HepG2 (cell line): ENCODE measurements at regions not wholly inside any gene's neighbourhood (a gene's known extent, or its start where the extent isn't known, plus 50 kb on each side); places are given as distances from the start of the nearest gene placed in this dataset.

Experiments used
- ATAC-seq: fragments of 200-7000 bp; cut with Tn5 transposase; 3 replicates; pipeline ENCODE4 v1.9.1; 2020; ENCODE audit warnings: mild to moderate bottlenecking, moderate library complexity
- BruUV-seq: library from RNA; stranded (reverse); fragments of 400-500 nt; replicated peaks from 2 replicates; lab custom pipeline; 2021; lab: Mats Ljungman, UMichigan
- CTCF ChIA-PET: fragments of 300-600 bp; formaldehyde crosslinking; extraction: SDS; loops from one replicate; lab custom pipeline; 2021; ENCODE audit warnings: low total read pairs, inconsistent platforms, low intra/inter-chr PET ratio; lab: Yijun Ruan, JAX
- POLR2A ChIA-PET: fragments of 350-600 bp; sonication (Branson Sonifier 250); formaldehyde crosslinking; loops from one replicate; lab custom pipeline; 2020; ENCODE audit warnings: antibody characterized with exemption, inconsistent platforms; lab: Yijun Ruan, JAX
- DNase-seq: peaks from one replicate; pipeline ENCODE4 v3.0.0-alpha.2; 2015; ENCODE audit warnings: low spot score
- FAIRE-seq: peaks from 3 replicates; lab custom pipeline; 2011; peaks lifted over from hg19 to GRCh38; lab: Jason Lieb, UNC
- H2AFZ ChIP-seq: one replicate; pipeline ENCODE4 v1.6.1; 2011; ENCODE audit warnings: low read length, inconsistent platforms
- H3K27ac ChIP-seq: fragments of 300-600 bp; 3 replicates; pipeline ENCODE4 v1.8.0; 2011; ENCODE audit warnings: mixed run types, mild to moderate bottlenecking, mixed read lengths, low read length, inconsistent platforms; ENCODE audit not compliant: insufficient read depth; ENCODE audit errors: extremely low read length
- H3K27me3 ChIP-seq, 2 experiments: fragments of 200-600 bp in 1 of 2; 2 replicates in 1 of 2; 3 replicates in 1 of 2; pipeline versions ENCODE4 v1.6.0 to v1.8.0; 2011; ENCODE audit warnings: low read length in 2 of 2, mild to moderate bottlenecking in 2 of 2, moderate library complexity in 2 of 2, inconsistent platforms in 1 of 2; ENCODE audit not compliant: insufficient read depth in 2 of 2, control insufficient read depth in 1 of 2
- H3K36me3 ChIP-seq, 2 experiments: fragments of 200-600 bp in 1 of 2; replicated peaks in 1 of 2; 2 replicates in 1 of 2; 3 replicates in 1 of 2; pipeline versions ENCODE4 v1.5.1 to v1.8.0; 2011; ENCODE audit warnings: low read length in 2 of 2, inconsistent platforms in 1 of 2; ENCODE audit not compliant: insufficient read depth in 2 of 2, control insufficient read depth in 1 of 2
- H3K4me1 ChIP-seq: 2 replicates; pipeline ENCODE4 v1.5.1; 2012; ENCODE audit warnings: low read length, inconsistent platforms; ENCODE audit not compliant: insufficient read depth
- H3K4me2 ChIP-seq: 2 replicates; pipeline ENCODE4 v1.6.0; 2011; ENCODE audit warnings: low read depth, low read length, inconsistent platforms
- H3K4me3 ChIP-seq, 3 experiments: fragments of 200-600 bp in 1 of 3; sonication (generic), shearing (Covaris generic) in 1 of 3; replicated peaks in 1 of 3; 2 replicates each; pipeline ENCODE4 v1.5.1; 2011 to 2016; ENCODE audit warnings: low read length in 3 of 3, inconsistent platforms in 2 of 3, low read depth in 2 of 3, mild to moderate bottlenecking in 2 of 3, control low read depth in 1 of 3, mixed read lengths in 1 of 3; ENCODE audit not compliant: insufficient read depth in 1 of 3
- H3K79me2 ChIP-seq: one replicate; pipeline ENCODE4 v1.6.1; 2011; ENCODE audit warnings: low read length, inconsistent platforms; ENCODE audit not compliant: insufficient read depth
- H3K9ac ChIP-seq: 2 replicates; pipeline ENCODE4 v1.6.0; 2011; ENCODE audit warnings: mild to moderate bottlenecking, low read depth, low read length, inconsistent platforms; ENCODE audit not compliant: insufficient read depth
- H3K9me3 ChIP-seq: 2 replicates; pipeline ENCODE4 v1.5.1; 2012; ENCODE audit warnings: mild to moderate bottlenecking, low read length
- H4K20me1 ChIP-seq: 2 replicates; pipeline ENCODE4 v1.6.0; 2011; ENCODE audit warnings: inconsistent platforms, mild to moderate bottlenecking, low read length, moderate library complexity; ENCODE audit not compliant: insufficient read depth
- AGO1 ChIP-seq: fragments of 200-400 bp; formaldehyde crosslinking; IDR thresholded peaks from 2 replicates; pipeline ENCODE4 v1.6.1; 2017; ENCODE audit warnings: mild to moderate bottlenecking, low read depth, low read length, moderate library complexity; ENCODE audit not compliant: poor library complexity, severe bottlenecking
- BHLHE40 ChIP-seq: IDR thresholded peaks from 2 replicates; pipeline ENCODE4 v1.6.1; 2011; ENCODE audit warnings: low read length, improper control_type of control experiment
- FOXM1 ChIP-seq: sonication (generic); formaldehyde crosslinking; IDR thresholded peaks from 2 replicates; pipeline ENCODE4 v1.5.0; 2020; ENCODE audit warnings: missing genetic modification reagents
- NCOA1 ChIP-seq: sonication (generic); formaldehyde crosslinking; IDR thresholded peaks from 2 replicates; pipeline ENCODE4 v1.9.0; 2021; ENCODE audit warnings: missing genetic modification reagents
- POGZ ChIP-seq: sonication (generic); formaldehyde crosslinking; IDR thresholded peaks from 2 replicates; pipeline ENCODE4 v1.4.0; 2020; ENCODE audit warnings: mild to moderate bottlenecking, missing genetic modification reagents
- ZFP36L1 ChIP-seq: sonication (generic); formaldehyde crosslinking; IDR thresholded peaks from 2 replicates; pipeline ENCODE4 v1.8.0; 2022; ENCODE audit warnings: mild to moderate bottlenecking, missing genetic modification reagents, moderate library complexity
- ZNF232 ChIP-seq: sonication (generic); formaldehyde crosslinking; IDR thresholded peaks from 2 replicates; pipeline ENCODE4 v1.4.0; 2020; ENCODE audit warnings: missing genetic modification reagents, borderline replicate concordance
- ZNF3 ChIP-seq: IDR thresholded peaks from 2 replicates; pipeline ENCODE4 v1.7.0; 2017; ENCODE audit warnings: inconsistent platforms
- WGBS: methylation state at CpG from one replicate; pipeline ENCODE4 v1.1.6; 2017; ENCODE audit warnings: low lambda C conversion rate; 5-methylcytosine and 5-hydroxymethylcytosine counted together
- in situ Hi-C: cut with HindIII; loops from 2 replicates; pipeline ENCODE4 v1.10.0; 2017; ENCODE audit warnings: low pct_unique_long_range_greater_than_20kb; ENCODE audit not compliant: extremely low pct_ligation_motif_present
- intact Hi-C: fragments of 100-400 bp; cut with micrococcal nuclease; formaldehyde crosslinking; loops from one replicate; pipeline ENCODE4 v1.10.0; 2022; ENCODE audit not compliant: unreplicated experiment
- TF ChIP-seq, protein P1 (sequence below): sonication (generic); formaldehyde crosslinking; IDR thresholded peaks from 2 replicates; pipeline ENCODE4 v1.5.1; 2020; ENCODE audit warnings: mild to moderate bottlenecking, missing genetic modification reagents

DNA sequence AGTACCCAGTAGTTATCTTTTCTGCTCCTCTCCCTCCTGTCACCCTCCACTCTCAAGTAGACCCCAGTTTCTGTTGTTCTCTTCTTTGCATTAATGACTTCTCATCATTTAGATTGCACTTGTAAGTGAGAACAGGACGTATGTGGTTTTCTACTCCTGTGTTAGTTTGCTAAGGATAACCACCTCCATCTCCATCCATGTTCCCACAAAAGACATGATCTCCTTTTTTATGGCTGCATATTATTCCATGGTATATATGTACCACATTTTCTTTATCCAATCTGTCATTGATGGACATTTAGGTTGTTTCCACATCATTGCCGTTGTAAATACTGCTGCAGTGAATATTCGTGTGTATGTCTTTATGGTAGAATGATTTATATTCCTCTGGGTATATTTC lies 1346.5 kb downstream of the MRPL39 start:
- Histone ChIP-seq H2AFZ (no peak overlapping the region), H3K9ac (no peak overlapping the region), H3K4me2 (no peak overlapping the region), H3K27me3 (no peaks in the 10 kb centered on the region), H3K36me3 (no peaks in the 10 kb centered on the region), H3K79me2 (no peaks in the 10 kb centered on the region), H4K20me1 (no peaks in the 10 kb centered on the region), H3K4me1 (no peaks in the 10 kb centered on the region), H3K4me3 (no peak overlapping the region), H3K9me3 (peaks cover 85% of the 10 kb centered on the region), H3K27ac (no peak overlapping the region)
- no peak for ATAC-seq
- in situ Hi-C loops (no loop called here), intact Hi-C loops (no loop called here)
- DNase-seq, result no peak
- 2% methylated on average over 3 of the region's 3 CpGs for WGBS
- ChIA-PET CTCF (no interaction called here), POLR2A (no interaction called here)
- BruUV-seq, result no TSS peak
- TF ChIP-seq POGZ (CRISPR knock-in tag) (no peak), ZFP36L1 (CRISPR knock-in tag) (no peak), BHLHE40 (no peak), ZNF232 (CRISPR knock-in tag) (no peak), NCOA1 (CRISPR knock-in tag) (no peak)
- FAIRE-seq, result no peak

DNA sequence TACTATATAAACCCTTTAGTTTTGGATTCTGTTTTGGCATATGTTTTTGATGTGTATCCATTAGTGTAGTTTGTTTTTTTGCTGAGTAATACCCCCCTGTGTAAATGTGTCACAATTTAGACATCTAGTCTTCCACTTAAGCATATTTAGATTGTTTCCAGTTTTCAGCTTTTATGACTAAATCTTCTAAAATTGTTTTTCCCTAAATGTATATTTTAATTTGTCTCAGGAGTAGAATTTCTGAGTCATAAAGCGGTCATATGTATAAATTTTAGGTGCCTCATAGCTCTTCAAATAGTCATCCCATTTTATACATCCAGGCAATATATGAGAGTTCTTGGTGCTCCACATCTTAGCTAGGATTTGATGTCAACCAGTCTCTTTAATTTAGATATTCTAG lies 1348.0 kb downstream of the MRPL39 start:
- no peak overlapping the region for H3K4me3 ChIP-seq
- no peak overlapping the region for H3K27ac ChIP-seq
- H3K27me3 ChIP-seq, result no peaks in the 10 kb centered on the region
- no peak overlapping the region for H3K4me2 ChIP-seq
- H4K20me1 ChIP-seq, result no peaks in the 10 kb centered on the region
- CTCF ChIA-PET, result no interaction called here
- in situ Hi-C loops, result no loop called here
- no peaks in the 10 kb centered on the region for H3K36me3 ChIP-seq
- no peak for ATAC-seq
- H3K4me1 ChIP-seq, result no peaks in the 10 kb centered on the region
- POLR2A ChIA-PET, result no interaction called here
- H2AFZ ChIP-seq, result no peak overlapping the region
- WGBS, result 6% methylated on average over 1 of the region's 1 CpG
- DNase-seq, result no peak
- intact Hi-C loops, result no loop called here
- FAIRE-seq, result no peak
- H3K9me3 ChIP-seq, result peaks cover 90% of the 10 kb centered on the region
- no TSS peak for BruUV-seq
- H3K79me2 ChIP-seq, result no peaks in the 10 kb centered on the region
- TF ChIP-seq AGO1 (no peak), ZNF3 (CRISPR knock-in tag) (no peak), FOXM1 (CRISPR knock-in tag) (no peak)
- TF ChIP-seq, protein P1, sequence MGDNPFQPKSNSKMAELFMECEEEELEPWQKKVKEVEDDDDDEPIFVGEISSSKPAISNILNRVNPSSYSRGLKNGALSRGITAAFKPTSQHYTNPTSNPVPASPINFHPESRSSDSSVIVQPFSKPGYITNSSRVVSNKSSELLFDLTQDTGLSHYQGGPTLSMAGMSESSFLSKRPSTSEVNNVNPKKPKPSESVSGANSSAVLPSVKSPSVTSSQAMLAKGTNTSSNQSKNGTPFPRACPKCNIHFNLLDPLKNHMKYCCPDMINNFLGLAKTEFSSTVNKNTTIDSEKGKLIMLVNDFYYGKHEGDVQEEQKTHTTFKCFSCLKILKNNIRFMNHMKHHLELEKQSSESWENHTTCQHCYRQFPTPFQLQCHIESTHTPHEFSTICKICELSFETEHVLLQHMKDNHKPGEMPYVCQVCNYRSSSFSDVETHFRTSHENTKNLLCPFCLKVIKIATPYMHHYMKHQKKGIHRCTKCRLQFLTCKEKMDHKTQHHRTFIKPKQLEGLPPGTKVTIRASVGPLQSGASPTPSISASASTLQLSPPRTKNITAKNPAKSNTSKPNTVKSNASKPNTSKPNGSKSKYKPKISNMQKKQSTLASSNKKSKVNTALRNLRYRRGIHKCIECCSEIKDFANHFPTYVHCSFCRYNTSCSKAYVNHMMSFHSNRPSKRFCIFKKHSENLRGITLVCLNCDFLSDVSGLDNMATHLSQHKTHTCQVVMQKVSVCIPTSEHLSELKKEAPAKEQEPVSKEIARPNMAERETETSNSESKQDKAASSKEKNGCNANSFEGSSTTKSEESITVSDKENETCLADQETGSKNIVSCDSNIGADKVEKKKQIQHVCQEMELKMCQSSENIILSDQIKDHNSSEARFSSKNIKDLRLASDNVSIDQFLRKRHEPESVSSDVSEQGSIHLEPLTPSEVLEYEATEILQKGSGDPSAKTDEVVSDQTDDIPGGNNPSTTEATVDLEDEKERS (CRISPR knock-in tag), result no peak
- no peak overlapping the region for H3K9ac ChIP-seq
